ENCODE measurements at regions not wholly inside any gene's neighbourhood (a gene's known extent, or its start where the extent isn't known, plus 50 kb on each side); places are given as distances from the start of the nearest gene placed in this dataset.

DNA sequence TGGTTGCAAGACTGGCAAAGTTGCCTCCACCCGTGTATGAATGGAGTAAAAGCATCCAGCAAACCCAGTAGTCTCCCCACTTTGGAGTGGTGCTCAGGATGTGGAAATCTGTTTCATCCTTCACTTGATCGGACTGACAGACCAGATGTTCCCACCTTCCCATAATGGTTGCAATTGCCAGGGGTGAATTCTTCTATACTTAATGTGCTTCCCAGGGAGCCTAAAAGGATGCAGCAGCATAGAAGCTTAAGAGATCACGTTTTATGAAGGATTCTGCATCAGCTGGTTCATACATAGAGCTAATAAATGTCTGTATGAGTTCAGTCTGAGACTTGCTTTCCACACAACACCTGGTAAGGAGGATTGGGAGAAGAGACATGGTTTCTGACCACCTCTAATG, 198.8 kb upstream of the S1PR3 start:
- DNase-seq (ENCODE audit: low read depth), result no peak

- no peak for DNase-seq (ENCODE audit: low read depth)
Measured at GRCh38 chr9:88794100-88794499, 197.2 kb upstream of the S1PR3 start.

DNA sequence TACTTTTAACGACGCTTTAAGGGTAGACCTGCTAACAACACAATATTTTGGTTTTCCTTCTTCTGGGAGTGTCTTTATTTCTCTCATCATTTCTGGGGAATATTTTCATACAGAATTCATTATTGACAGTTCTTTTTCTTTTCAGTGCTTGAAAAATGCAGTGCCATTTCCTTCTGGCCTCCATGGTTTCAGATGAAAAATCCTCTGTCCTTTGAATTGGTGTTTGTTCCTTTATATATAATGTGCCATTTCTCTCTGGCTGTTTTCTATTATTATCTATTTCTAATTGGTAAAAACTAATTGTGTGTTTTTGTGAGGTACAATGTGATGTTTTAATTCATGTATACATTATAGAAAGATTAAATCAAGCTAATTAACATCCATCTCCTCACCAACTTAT, 194.3 kb upstream of the S1PR3 start:
- no peak for DNase-seq (ENCODE audit: low read depth)

GRCh38 chr9:88798476-88798875, 192.8 kb upstream of the S1PR3 start:
- DNase-seq (ENCODE audit: low read depth), result no peak

DNA sequence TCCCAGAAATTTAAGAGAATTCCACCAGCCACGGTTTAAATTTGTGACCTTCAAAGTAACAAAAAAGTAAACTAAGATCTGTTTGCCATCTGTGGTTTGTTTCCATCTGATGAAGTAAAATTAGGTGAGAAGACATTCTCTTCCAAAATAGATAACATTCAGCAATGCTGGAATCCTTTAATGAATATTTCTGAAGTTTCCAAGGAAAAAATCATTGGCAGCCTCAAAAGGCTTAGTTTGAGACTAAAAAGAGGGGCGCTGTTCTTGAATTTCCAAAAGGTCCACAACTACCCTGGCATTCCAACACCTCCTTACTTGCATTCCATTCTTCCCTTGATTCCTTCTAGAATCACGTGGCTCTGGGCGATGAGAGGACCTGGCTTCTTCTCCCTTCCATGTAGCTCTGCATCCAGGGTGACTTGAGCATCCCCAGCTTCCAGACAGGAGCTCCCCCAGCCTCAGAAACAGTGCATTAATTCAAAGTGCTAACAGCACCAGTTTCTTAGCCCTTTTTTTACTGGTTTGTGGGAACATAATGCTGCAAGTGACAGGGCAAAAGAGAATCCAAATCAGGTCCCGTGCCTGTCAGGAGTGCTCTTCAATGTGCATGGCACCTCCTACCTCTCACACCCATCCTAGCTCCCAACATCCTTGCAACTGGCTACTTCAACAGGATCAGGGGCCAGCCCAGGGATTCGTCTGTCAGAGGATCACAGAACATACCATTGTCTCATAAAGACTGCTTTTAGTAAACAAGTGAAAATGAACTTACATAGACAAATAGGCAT, 191.5 kb upstream of the S1PR3 start:
- no peak for DNase-seq (ENCODE audit: low read depth)

DNA sequence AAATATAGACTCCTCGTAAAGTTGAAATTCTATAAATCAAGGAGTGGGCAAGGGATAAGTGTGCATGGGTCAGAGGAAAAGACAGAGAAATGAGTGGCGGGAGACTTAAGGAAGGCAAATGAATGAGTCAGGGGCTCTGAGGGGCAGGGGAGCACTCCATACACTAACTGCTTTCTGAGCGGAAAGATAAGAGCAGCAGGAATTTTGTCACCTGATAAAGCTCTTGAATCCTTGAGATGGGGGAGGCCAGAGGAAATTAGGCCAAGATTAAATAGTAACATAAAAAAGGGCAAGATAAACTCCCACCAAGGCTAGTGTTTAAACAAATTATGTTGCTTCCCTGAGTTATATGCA, 191.0 kb upstream of the S1PR3 start:
- DNase-seq (ENCODE audit: low read depth), result no peak

DNA sequence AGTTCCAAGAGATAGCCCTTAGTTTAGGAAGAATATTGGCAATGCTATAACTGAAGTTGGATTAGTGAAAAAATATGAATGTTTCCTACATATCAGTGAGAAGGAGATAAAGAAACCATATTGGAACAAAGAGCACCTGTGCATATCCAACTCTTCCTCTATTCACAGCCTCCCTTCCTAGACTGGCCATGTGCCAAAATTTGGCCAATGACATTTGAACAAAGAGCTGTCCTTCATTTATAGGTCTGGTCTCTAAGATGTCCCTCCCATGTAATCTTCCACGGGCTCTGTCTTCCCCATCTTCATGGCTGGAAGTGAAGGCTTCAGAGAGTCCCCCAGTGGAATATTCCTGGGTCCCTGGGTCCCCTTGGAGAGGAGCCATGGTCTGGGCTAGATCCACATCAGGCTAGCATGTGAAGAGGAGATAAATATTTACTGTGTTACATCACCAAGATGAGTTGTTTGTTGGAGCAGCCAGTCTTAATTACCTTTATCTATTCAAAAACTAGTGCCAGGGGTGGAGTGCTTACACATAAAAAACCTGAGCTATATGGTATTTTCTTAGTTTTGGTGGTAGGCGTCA, 190.0 kb upstream of the S1PR3 start:
- no peak for DNase-seq (ENCODE audit: low read depth)

GRCh38 chr9:88802533-88802932, 188.7 kb upstream of the S1PR3 start:
- no peak for DNase-seq (ENCODE audit: low read depth)

DNA sequence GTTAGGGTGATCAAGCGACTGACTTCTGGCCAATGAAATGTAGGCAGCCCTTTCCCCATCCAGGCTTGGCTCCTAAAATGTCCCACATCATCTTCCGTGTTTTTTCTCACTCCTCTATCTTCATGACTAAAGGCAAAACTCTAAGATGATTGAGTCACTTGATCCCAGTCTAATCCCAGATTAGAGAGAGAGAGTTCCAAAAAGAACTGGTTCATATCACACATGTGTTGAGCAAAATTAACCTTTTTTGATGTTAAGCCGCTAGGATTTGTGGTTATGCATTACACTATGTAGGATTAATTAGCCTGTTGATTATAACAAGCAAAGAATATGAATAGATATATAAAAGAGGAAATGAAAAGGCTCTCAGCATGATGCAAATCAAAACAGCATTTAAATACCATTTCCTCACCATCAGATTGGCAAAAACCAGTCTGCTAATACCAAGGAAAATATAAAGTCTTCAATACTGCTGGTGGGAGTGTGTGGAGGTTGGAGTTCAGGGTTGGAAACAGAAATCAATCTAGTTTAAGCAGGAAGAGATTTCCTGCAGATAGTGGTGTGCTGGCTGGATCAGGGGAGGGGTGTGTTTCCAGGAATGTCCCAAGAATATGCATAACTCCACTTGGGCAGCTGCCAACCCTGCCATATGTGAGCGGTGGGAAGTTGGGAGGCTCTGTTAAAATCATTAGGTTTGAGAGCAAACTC, 187.6 kb upstream of the S1PR3 start:
- DNase-seq (ENCODE audit: low read depth), result no peak

- DNase-seq (ENCODE audit: low read depth), result no peak
Measured at GRCh38 chr9:88804254-88804596, 187.0 kb upstream of the S1PR3 start.

DNA sequence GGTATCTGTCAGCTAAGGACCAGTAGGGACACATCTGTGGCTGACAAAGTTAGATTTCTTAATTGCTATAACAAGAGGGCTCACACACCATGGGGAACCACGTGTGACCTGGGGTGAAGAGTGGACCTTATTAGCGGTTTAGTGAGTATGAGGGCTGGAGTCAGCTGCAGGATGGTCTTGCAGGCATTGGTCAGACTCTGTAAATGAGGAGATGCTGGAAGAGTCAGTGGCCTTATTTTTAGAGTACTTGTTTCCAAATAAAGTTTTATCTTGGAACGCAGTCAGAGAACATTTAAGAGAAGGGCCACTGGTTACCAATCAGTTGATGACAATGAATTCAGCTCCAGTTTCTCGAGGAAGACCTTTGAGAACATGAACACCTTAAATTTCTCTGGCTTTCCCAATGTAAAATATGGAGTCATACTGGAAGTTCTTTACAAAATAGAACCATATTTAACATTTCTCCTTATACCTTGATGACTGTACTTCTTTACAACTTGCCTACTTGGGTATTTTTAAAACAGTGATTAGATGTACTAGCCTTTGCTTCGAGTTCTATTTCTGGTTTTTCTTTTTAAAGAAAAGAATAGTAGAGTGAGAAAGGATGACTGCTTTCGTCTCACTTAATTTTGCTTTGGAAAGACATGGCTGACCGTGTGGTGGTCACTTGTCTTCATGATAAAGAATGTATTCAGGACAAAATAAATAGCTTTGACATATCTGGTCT, 185.9 kb upstream of the S1PR3 start:
- DNase-seq (ENCODE audit: low read depth), result no peak

DNA sequence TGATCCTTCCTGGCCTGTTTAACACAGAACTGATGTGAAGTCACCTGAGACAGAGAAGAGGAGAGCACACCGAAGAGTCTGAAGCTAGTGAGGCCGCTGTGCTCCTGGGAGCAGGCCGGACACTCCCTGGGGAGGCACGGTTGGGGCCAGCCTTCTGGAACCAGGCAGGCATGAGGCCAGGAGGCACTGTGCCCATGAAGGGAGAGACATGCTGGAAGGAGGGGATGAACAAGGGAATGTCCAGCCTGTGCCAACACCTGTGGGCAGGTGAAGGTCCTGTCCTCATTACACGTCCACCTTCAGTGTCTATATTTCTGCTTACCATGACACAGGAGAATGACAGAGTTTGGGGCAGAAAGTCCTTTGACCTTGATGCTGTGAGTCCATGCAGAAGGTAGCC, 183.8 kb upstream of the S1PR3 start:
- DNase-seq (ENCODE audit: low read depth), result no peak

DNA sequence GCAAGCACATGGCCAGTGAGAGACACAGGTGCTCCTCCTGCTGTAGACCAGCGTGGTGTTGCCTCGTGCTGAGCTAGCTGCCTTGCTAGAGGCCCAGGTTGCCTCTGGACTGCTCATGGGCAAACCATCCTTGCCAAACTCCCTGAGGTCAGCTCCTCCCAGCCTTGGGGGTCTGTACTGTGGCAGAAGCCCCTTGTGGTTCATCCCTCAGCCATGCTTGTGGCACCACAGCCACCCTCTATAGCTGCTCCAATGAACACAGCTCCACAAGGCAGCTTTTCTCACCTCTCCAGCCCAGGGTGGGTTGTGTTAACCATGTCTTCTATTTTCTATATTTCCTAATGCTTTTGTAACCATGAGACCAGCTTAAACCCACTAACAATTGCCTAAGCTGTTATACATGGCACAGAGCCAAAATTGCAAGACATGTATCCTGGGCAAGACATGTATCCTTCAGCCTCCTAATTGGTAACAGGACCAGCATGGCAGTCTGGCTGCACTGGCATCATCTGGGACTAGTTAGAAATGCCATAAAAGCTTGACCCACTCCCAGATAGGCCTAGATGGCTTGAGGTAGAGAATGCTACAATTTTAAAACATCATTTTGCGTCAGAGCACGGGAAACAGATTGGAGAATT, 183.1 kb upstream of the S1PR3 start:
- no peak for DNase-seq (ENCODE audit: low read depth)

GRCh38 chr9:88808761-88809354, 182.4 kb upstream of the S1PR3 start:
- no peak for DNase-seq (ENCODE audit: low read depth)

GRCh38 chr9:88809355-88810161, 181.7 kb upstream of the S1PR3 start:
- DNase-seq (ENCODE audit: low read depth), result no peak

- DNase-seq (ENCODE audit: low read depth), result no peak
Measured at GRCh38 chr9:88810826-88811225, 180.4 kb upstream of the S1PR3 start.

DNA sequence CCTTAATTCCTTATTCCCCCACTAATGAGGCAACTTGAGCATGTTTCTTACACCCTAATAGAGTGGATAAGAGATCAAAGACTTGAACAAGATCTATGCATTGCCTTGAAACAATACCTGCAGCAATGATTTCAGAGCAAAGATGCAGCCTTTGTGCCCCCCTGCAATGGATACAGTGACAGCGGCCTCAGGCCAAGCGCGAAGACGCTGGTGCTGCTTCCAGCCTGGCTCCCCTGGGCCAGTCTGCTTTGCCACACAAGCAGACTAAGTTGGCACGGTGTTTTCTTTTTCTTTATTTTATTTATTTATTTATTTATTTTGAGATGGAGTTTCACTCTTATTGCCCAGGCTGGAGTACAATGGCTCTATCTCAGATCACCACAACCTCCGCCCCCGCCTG, 179.8 kb upstream of the S1PR3 start:
- DNase-seq (ENCODE audit: low read depth), result no peak

DNA sequence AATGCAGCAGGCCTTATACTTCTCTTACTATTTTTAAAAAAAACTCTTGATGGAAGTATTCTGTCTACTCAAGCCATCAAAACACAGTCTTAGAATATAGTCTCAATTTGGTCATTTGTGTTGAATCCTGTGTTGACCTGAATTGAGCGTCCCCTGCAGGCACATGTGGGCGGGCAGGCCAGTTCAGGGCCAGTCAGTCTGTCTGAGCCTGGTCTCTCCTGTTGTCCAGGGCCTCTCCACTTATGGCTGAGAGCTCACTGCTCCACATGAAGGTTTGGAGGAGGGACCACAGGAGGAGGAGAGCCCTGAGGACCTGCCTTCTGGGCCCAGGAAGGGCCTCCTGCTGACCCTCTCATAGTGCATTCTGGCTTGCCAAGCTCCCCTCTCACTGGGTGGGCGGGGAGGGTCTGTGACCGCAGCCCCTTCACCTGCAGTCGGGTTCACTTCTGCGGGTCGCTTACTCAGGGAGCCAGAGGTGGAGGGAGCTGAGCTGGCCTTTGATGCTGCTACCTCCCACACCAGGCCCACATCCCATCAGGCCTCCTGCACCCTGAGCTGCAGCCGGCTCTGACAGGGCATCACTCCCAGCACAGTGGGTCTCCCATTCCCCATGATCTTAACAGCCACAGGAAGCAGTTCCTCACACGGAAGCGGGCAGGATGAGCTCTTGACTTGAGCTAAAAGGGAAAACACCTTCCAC, 178.2 kb upstream of the S1PR3 start:
- no peak for DNase-seq (ENCODE audit: low read depth)

DNA sequence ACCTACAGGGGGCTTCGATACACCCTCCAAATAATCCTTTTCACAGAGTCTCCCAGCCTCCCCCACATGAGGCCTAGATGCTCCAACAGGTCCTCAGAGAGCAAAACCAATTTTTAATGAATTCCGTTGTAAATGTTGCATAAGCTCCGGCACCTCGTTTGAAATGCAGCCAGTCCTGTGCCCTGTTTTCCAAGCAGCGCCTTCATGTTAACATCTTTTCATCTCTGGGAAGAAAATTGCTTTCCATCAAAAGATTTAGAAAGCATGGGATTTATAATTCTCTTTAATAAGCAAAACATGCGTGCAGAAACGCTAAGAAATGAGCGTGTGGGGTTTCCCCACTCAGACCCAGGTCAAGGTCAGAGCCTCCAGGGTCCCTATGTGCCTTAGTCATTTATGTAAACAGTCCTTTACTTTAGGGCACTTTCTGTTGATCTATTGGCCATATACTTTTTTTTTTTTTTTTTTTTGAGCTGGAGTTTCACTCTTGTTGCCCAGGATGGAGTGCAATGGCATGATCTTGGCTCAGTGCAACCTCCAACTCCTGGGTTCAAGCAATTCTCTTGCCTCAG, 177.5 kb upstream of the S1PR3 start:
- no peak for DNase-seq (ENCODE audit: low read depth)

DNA sequence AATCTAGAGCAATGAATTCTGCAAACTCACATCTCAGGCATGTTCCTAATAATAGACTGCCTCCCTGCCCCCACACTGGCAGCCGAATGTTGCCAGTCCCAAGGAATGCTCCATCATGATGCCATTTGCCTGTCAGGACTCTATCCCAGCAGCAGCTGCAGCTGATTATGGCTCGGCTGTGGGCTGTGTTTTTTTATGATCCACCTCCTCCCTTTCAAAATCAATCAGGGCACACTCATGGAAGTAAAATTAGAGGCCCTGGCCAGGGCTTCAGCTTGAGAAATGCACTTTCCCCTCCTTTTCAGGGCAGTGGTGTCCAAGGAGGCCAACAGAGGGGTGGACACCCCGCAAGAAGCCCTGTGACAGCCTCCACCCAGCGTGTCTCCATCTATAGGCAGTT, 176.7 kb upstream of the S1PR3 start:
- DNase-seq (ENCODE audit: low read depth), result no peak
